ENCODE measurements at regions not wholly inside any gene's neighbourhood (a gene's known extent, or its start where the extent isn't known, plus 50 kb on each side); places are given as distances from the start of the nearest gene placed in this dataset.

GRCh38 chr2:239472235-239472775, 71.5 kb upstream of the HDAC4 start:
- DNase-seq: no peak

GRCh38 chr2:239471011-239471792, 70.4 kb upstream of the HDAC4 start:
- DNase-seq: no peak

- DNase-seq: no peak
Measured at GRCh38 chr2:239470151-239470900, 69.5 kb upstream of the HDAC4 start.

GRCh38 chr2:239469106-239469960, 68.5 kb upstream of the HDAC4 start:
- no peak for DNase-seq

- no peak for DNase-seq
Measured at GRCh38 chr2:239468491-239469105, 67.8 kb upstream of the HDAC4 start.

GRCh38 chr2:239467956-239468490, 67.2 kb upstream of the HDAC4 start:
- DNase-seq: no peak

- no peak for DNase-seq
Measured at GRCh38 chr2:239467281-239467955, 66.6 kb upstream of the HDAC4 start.

GRCh38 chr2:239466755-239467271, 66.0 kb upstream of the HDAC4 start:
- no peak for DNase-seq

- no peak for DNase-seq
Measured at GRCh38 chr2:239466061-239466754, 65.4 kb upstream of the HDAC4 start.

- DNase-seq: no peak
Measured at GRCh38 chr2:239465017-239466001, 64.5 kb upstream of the HDAC4 start.

GRCh38 chr2:239464166-239465016, 63.6 kb upstream of the HDAC4 start:
- DNase-seq: no peak

GRCh38 chr2:239463541-239464165, 62.8 kb upstream of the HDAC4 start:
- DNase-seq: no peak

GRCh38 chr2:239462671-239463506, 62.1 kb upstream of the HDAC4 start:
- DNase-seq: no peak

- no peak for DNase-seq
Measured at GRCh38 chr2:239462191-239462515, 61.3 kb upstream of the HDAC4 start.

- DNase-seq: no peak
Measured at GRCh38 chr2:239461291-239462190, 60.7 kb upstream of the HDAC4 start.

- DNase-seq: no peak
Measured at GRCh38 chr2:239460780-239461179, 60.0 kb upstream of the HDAC4 start.
